Left cardiac atrium (tissue), 4 donors: ENCODE measurements at regions not wholly inside any gene's neighbourhood (a gene's known extent, or its start where the extent isn't known, plus 50 kb on each side); places are given as distances from the start of the nearest gene placed in this dataset.

Source experiments
- ATAC-seq, 2 donors: fragments of 200-7000 bp; cut with Tn5 transposase; one replicate each; pipeline ENCODE4 v1.9.1; 2020; ENCODE audit warnings: mild to moderate bottlenecking in 2 of 2, moderate library complexity in 2 of 2
- DNase-seq: peaks from one replicate; pipeline ENCODE4 v3.0.0-alpha.2; 2020
- intact Hi-C, 2 donors: fragments of 100-400 bp; cut with DNase I; formaldehyde crosslinking; loops; one replicate each; pipeline versions ENCODE4 v1.14.1 to v1.15.1; 2022 to 2023
- donor health status: DM: no; HTN: yes; CAD: no.
- donor health status: DM: no; HTN: yes; CAD: no; lungs with severe emphysema.
- donor health status: DM: yes; HTN: yes; CAD: no.
- donor health status: Dilated cardiomyopathy.

GRCh38 chr4:184879271-184879670 is 53.5 kb upstream of the ACSL1 start:
- DNase-seq (no peak), ATAC-seq (no peak)
- intact Hi-C loops = no loop called here

- ATAC-seq (peak; percentile 46 to 82), DNase-seq (no peak)
Measured at GRCh38 chr4:184882276-184882675, 56.5 kb upstream of the ACSL1 start.

GRCh38 chr4:184883024-184883423 is 57.3 kb upstream of the ACSL1 start:
- ATAC-seq = peak in 1 of 2 donors; percentile 51
- intact Hi-C loops = no loop called here

More at GRCh38 chr4:184882276-184882675, 56.5 kb upstream of the ACSL1 start:
- intact Hi-C loops = no loop called here

GRCh38 chr4:184884883-184885282 is 59.1 kb upstream of the ACSL1 start:
- ATAC-seq (no peak), DNase-seq (no peak)
- intact Hi-C loops = no loop called here

More at GRCh38 chr4:184883024-184883423, 57.3 kb upstream of the ACSL1 start:
- no peak for DNase-seq

- intact Hi-C loops = no loop called here
- ATAC-seq = no peak
- no peak for DNase-seq
Measured at GRCh38 chr4:184885602-184886001, 59.8 kb upstream of the ACSL1 start.

- peak in 1 of 2 donors; percentile 60 for ATAC-seq
- intact Hi-C loops = no loop called here
- DNase-seq = no peak
Measured at GRCh38 chr4:184887333-184887732, 61.6 kb upstream of the ACSL1 start.

- ATAC-seq = peak in 1 of 2 donors; percentile 56
- no peak for DNase-seq
- intact Hi-C loops = no loop called here
Measured at GRCh38 chr4:184887947-184888346, 62.2 kb upstream of the ACSL1 start.

- DNase-seq (no peak), ATAC-seq (peak in 1 of 2 donors; percentile 24)
- intact Hi-C loops = no loop called here
Measured at GRCh38 chr4:184889666-184890335, 64.0 kb upstream of the ACSL1 start.

- no peak for DNase-seq
- intact Hi-C loops = no loop called here
- no peak for ATAC-seq
Measured at GRCh38 chr4:184890499-184890898, 64.7 kb upstream of the ACSL1 start.

- intact Hi-C loops = no loop called here
- DNase-seq = no peak
- no peak for ATAC-seq
Measured at GRCh38 chr4:184891816-184892397, 66.1 kb upstream of the ACSL1 start.

- intact Hi-C loops = no loop called here
- no peak for ATAC-seq
- no peak for DNase-seq
Measured at GRCh38 chr4:184892999-184893398, 67.2 kb upstream of the ACSL1 start.

GRCh38 chr4:184893801-184894571 is 68.2 kb upstream of the ACSL1 start:
- intact Hi-C loops = no loop called here
- DNase-seq = no peak
- ATAC-seq = no peak

- peak in 1 of 2 donors; percentile 29 for ATAC-seq
- intact Hi-C loops = no loop called here
- no peak for DNase-seq
Measured at GRCh38 chr4:184895012-184895695, 69.4 kb upstream of the ACSL1 start.

GRCh38 chr4:184896868-184897715 is 71.3 kb upstream of the ACSL1 start:
- DNase-seq (no peak), ATAC-seq (peak; percentile 20 to 67)
- intact Hi-C loops = no loop called here

- peak in 1 of 2 donors; percentile 47 for ATAC-seq
Measured at GRCh38 chr4:184897895-184898294, 72.1 kb upstream of the ACSL1 start.

GRCh38 chr4:184898793-184899192 is 73.0 kb upstream of the ACSL1 start:
- intact Hi-C loops = no loop called here
- ATAC-seq (no peak), DNase-seq (no peak)

More at GRCh38 chr4:184897895-184898294, 72.1 kb upstream of the ACSL1 start:
- intact Hi-C loops = no loop called here
- no peak for DNase-seq

- intact Hi-C loops = no loop called here
- DNase-seq (no peak), ATAC-seq (peak; percentile 36 to 40)
Measured at GRCh38 chr4:184899261-184900134, 73.7 kb upstream of the ACSL1 start.

- ATAC-seq (peak in 1 of 2 donors; percentile 24), DNase-seq (no peak)
- intact Hi-C loops = no loop called here
Measured at GRCh38 chr4:184900184-184900583, 74.4 kb upstream of the ACSL1 start.
